ENCODE measurements at regions not wholly inside any gene's neighbourhood (a gene's known extent, or its start where the extent isn't known, plus 50 kb on each side); places are given as distances from the start of the nearest gene placed in this dataset.
A peak's percentile ranks its signal among the peaks of the same experiment; 100 is the strongest.
"Not testable (repeated sequence)": the region's sequence is repeated elsewhere in the genome, so short reads cannot be mapped to it uniquely, and the experiment has no call there.

GRCh38 chr18:57881818-57882413 is 78.8 kb upstream of the ATP8B1 start:
- peaks cover 2% of the 10 kb centered on the region for H3K9me3 ChIP-seq (replicated peaks; ENCODE audit: control insufficient read depth, insufficient read depth, low read length)
- TF ChIP-seq FOS (IDR thresholded peaks at IDR 0.05; ENCODE audit: borderline replicate concordance, insufficient read depth, low read length) (no peak), JUN (IDR thresholded peaks at IDR 0.05; ENCODE audit: borderline replicate concordance, insufficient read depth, insufficient read length, low read depth) (no peak), POLR2AphosphoS5 (IDR thresholded peaks at IDR 0.05; ENCODE audit: insufficient read depth, low read depth, low read length) (no peak), POLR2A (IDR thresholded peaks at IDR 0.05; ENCODE audit: low read depth, low read length) (no peak), CTCF (IDR thresholded peaks at IDR 0.05; ENCODE audit: extremely low read depth in 1 of 2, insufficient read depth in 1 of 2, low read depth in 1 of 2, low read length in 2 of 2) (peak; percentile 85 to 91), MYC (IDR thresholded peaks at IDR 0.05; ENCODE audit: low read depth, low read length) (no peak), MAX (IDR thresholded peaks at IDR 0.05; ENCODE audit: insufficient read depth, insufficient read length) (no peak)
- DNase-seq (ENCODE audit: low read depth, low spot score) (peak; percentile 83), FAIRE-seq (peak; percentile 83)
- no peak overlapping the region for H3K9ac ChIP-seq (replicated peaks; ENCODE audit: extremely low read depth, insufficient read depth, low read length)
- dilution Hi-C loops (cut with MboI; ENCODE audit: extremely low pct_ligation_motif_present, low sequenced_read_pairs) (no loop called here), intact Hi-C loops (cut with micrococcal nuclease) (loop anchor here (1.0 to 5.0 kb wide), 9 partner anchors 61 to 611 kb away; no protein-coding TSS in a partner anchor)
- no peaks in the 10 kb centered on the region for H3K36me3 ChIP-seq (ENCODE audit: control insufficient read depth in 2 of 2, extremely low read depth in 1 of 2, insufficient read depth in 2 of 2, low read length in 2 of 2)
- ChIA-PET POLR2A (no interaction called here), CTCF (interaction anchor here (0.6 to 3.1 kb wide), 37 partner anchors 10 to 882 kb away, joined by 3 to 57 read pairs (median 5); partner anchors contain the start of genes ATP8B1 and NEDD4L)
- H3K4me3 ChIP-seq (replicated peaks in 1 of 3; ENCODE audit: insufficient read depth in 1 of 3, low read depth in 1 of 3, low read length in 3 of 3), result no peak overlapping the region
- no peak overlapping the region for H3K4me2 ChIP-seq (ENCODE audit: insufficient read depth, low read length)
- no peaks in the 10 kb centered on the region for H3K79me2 ChIP-seq (ENCODE audit: control insufficient read depth, insufficient read depth, low read length)
- H2AFZ ChIP-seq (ENCODE audit: low read depth, low read length), result peak overlapping the region; percentile 43
- no peak overlapping the region for H3K27ac ChIP-seq (ENCODE audit: insufficient read depth, low read depth, low read length)
- no peaks in the 10 kb centered on the region for H3K4me1 ChIP-seq (ENCODE audit: control insufficient read depth, extremely low read depth, insufficient read depth, low read length)
- no peaks in the 10 kb centered on the region for H4K20me1 ChIP-seq (replicated peaks; ENCODE audit: control insufficient read depth, extremely low read depth, insufficient read depth, low read length)
- H3K27me3 ChIP-seq (ENCODE audit: control insufficient read depth in 2 of 2, insufficient read depth in 2 of 2, low read length in 2 of 2), result no peaks in the 10 kb centered on the region
- H3K9me1 ChIP-seq (replicated peaks; ENCODE audit: control insufficient read depth, extremely low read depth, insufficient read depth, low read length), result no peaks in the 10 kb centered on the region
- no TSS peak for BruUV-seq (replicated peaks)

GRCh38 chr18:57879924-57880323 is 76.8 kb upstream of the ATP8B1 start:
- H3K27ac ChIP-seq (ENCODE audit: insufficient read depth, low read depth, low read length); FAIRE-seq: not testable (repeated sequence)

More at GRCh38 chr18:57879924-57880323, 76.8 kb upstream of the ATP8B1 start:
- CTCF ChIA-PET; H3K9me3 ChIP-seq (replicated peaks; ENCODE audit: control insufficient read depth, insufficient read depth, low read length); DNase-seq (ENCODE audit: low read depth, low spot score); H3K4me2 ChIP-seq (ENCODE audit: insufficient read depth, low read length); H2AFZ ChIP-seq (ENCODE audit: low read depth, low read length); H3K27me3 ChIP-seq (ENCODE audit: control insufficient read depth in 2 of 2, insufficient read depth in 2 of 2, low read length in 2 of 2); H3K4me1 ChIP-seq (ENCODE audit: control insufficient read depth, extremely low read depth, insufficient read depth, low read length); H3K9me1 ChIP-seq (replicated peaks; ENCODE audit: control insufficient read depth, extremely low read depth, insufficient read depth, low read length); POLR2A ChIA-PET; H3K36me3 ChIP-seq (ENCODE audit: control insufficient read depth in 2 of 2, extremely low read depth in 1 of 2, insufficient read depth in 2 of 2, low read length in 2 of 2); dilution Hi-C loops (cut with MboI; ENCODE audit: extremely low pct_ligation_motif_present, low sequenced_read_pairs); H4K20me1 ChIP-seq (replicated peaks; ENCODE audit: control insufficient read depth, extremely low read depth, insufficient read depth, low read length); H3K79me2 ChIP-seq (ENCODE audit: control insufficient read depth, insufficient read depth, low read length); H3K9ac ChIP-seq (replicated peaks; ENCODE audit: extremely low read depth, insufficient read depth, low read length); H3K4me3 ChIP-seq (replicated peaks in 1 of 3; ENCODE audit: insufficient read depth in 1 of 3, low read depth in 1 of 3, low read length in 3 of 3); BruUV-seq (replicated peaks): not testable (repeated sequence)
- intact Hi-C loops (cut with micrococcal nuclease), result loop anchor here (2.0 to 5.0 kb wide), 4 partner anchors 59 to 442 kb away; no protein-coding TSS in a partner anchor

Data from endothelial cell of umbilical vein (primary cell).